ENCODE measurements at regions not wholly inside any gene's neighbourhood (a gene's known extent, or its start where the extent isn't known, plus 50 kb on each side); places are given as distances from the start of the nearest gene placed in this dataset.

DNA sequence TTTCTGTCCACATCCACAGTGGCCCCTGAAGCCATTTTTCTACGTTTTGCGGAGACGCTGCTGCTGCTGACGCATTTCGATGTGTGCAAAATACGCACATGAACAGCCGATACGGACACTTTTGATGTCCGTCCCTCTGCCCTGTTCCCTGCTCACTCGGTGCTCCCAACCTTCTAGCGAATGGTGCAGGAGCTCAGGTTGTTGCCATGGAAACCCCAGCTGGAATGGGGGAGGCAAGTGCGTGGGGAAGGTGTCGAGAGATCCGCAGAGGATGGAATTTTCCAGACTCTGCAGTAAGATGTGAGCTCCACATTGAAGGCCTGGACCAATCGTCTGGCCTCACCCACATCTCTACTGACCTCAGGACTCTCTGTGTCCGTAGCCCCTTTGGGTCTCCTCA is 109.2 kb upstream of the USP29 start:
- POLR2A ChIA-PET, result no interaction called here

GRCh38 chr19:57016076-57016475 is 103.7 kb upstream of the USP29 start:
- ChIA-PET CTCF (no interaction called here), POLR2A (no interaction called here)
- DNase-seq (ENCODE audit: low read depth, low spot score), result no peak
- TF ChIP-seq, protein P1, sequence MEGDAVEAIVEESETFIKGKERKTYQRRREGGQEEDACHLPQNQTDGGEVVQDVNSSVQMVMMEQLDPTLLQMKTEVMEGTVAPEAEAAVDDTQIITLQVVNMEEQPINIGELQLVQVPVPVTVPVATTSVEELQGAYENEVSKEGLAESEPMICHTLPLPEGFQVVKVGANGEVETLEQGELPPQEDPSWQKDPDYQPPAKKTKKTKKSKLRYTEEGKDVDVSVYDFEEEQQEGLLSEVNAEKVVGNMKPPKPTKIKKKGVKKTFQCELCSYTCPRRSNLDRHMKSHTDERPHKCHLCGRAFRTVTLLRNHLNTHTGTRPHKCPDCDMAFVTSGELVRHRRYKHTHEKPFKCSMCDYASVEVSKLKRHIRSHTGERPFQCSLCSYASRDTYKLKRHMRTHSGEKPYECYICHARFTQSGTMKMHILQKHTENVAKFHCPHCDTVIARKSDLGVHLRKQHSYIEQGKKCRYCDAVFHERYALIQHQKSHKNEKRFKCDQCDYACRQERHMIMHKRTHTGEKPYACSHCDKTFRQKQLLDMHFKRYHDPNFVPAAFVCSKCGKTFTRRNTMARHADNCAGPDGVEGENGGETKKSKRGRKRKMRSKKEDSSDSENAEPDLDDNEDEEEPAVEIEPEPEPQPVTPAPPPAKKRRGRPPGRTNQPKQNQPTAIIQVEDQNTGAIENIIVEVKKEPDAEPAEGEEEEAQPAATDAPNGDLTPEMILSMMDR (IDR thresholded peaks at IDR 0.05; ENCODE audit: insufficient read depth, low read length, missing control alignments), result no peak
- no peak overlapping the region for H3K4me3 ChIP-seq (ENCODE audit: low read depth, low read length)

More for the DNA sequence above, 109.2 kb upstream of the USP29 start:
- TF ChIP-seq, protein P1 (IDR thresholded peaks at IDR 0.05; ENCODE audit: insufficient read depth, low read length, missing control alignments), result no peak
- CTCF ChIA-PET, result no interaction called here
- H3K4me3 ChIP-seq (ENCODE audit: low read depth, low read length), result no peak overlapping the region
- no peak for DNase-seq (ENCODE audit: low read depth, low spot score)

DNA sequence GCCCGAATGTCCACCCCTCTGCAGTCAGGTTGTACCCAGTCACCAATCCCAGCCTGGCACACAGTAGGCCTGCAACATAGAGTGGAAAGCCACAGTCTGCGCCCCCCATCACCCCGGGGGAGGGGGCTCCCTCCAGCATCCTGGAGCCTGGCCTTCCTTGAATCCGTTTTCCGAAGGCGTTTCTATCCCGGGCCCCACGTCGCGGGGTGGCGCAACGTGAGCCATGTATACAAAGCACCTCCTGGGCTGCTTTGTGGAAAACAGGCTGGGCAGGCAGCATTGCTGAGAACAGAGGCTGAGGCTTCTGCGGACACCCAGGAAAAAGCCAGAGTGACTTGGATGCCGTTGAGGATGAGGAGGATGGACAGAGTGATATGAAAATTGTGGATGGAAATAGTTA is 103.3 kb upstream of the USP29 start:
- DNase-seq (ENCODE audit: low read depth, low spot score), result no peak
- no peak overlapping the region for H3K4me3 ChIP-seq (ENCODE audit: low read depth, low read length)
- CTCF ChIA-PET, result no interaction called here
- POLR2A ChIA-PET, result no interaction called here
- TF ChIP-seq, protein P1 (IDR thresholded peaks at IDR 0.05; ENCODE audit: insufficient read depth, low read length, missing control alignments), result no peak

DNA sequence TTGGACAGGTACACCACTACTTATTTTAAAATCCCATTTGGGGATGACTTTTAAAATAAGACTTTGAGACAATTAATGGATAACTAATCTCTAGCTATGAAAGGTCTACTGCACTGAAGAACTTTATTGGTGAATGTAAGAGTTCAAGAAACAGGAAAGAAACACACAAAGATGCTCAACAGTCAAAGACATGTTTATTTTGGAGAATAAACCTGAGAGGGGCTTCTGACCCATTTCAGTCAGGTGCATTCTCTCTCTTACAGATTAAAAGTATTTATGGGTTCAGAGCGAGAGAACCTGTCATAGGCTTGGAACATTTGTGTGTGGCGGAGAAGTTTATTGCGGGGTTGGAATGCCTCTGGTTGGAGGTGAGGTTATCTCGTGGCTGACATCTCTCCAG is 94.3 kb upstream of the USP29 start:
- POLR2A ChIA-PET, result no interaction called here
- H3K4me3 ChIP-seq (ENCODE audit: low read depth, low read length), result no peak overlapping the region
- TF ChIP-seq, protein P1 (IDR thresholded peaks at IDR 0.05; ENCODE audit: insufficient read depth, low read length, missing control alignments), result no peak
- DNase-seq (ENCODE audit: low read depth, low spot score), result no peak
- CTCF ChIA-PET, result no interaction called here

DNA sequence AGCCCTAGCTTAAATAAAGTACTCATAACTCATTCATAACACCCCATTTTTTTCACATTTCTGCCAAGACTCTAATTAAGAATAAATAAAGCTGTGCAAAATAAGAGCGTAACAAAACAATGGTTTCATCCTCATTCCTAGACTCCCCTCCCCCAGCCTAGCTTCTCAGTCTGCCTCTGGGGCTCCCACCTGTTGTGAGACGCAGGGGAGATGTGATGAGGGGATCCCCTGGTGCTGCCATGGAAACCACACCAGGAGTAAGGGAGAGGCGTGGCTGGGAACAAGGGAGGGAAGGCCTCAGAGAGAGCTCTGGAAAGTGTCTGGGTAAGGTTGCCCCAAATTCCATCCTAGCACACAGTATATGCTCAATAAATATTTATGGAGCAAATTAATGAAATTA is 93.3 kb upstream of the USP29 start:
- no peak overlapping the region for H3K4me3 ChIP-seq (ENCODE audit: low read depth, low read length)
- TF ChIP-seq, protein P1 (IDR thresholded peaks at IDR 0.05; ENCODE audit: insufficient read depth, low read length, missing control alignments), result no peak
- DNase-seq (ENCODE audit: low read depth, low spot score), result no peak
- ChIA-PET POLR2A (no interaction called here), CTCF (no interaction called here)

- no peak for DNase-seq (ENCODE audit: low read depth, low spot score)
- no peak overlapping the region for H3K4me3 ChIP-seq (ENCODE audit: low read depth, low read length)
- TF ChIP-seq, protein P1 (IDR thresholded peaks at IDR 0.05; ENCODE audit: insufficient read depth, low read length, missing control alignments), result no peak
- ChIA-PET POLR2A (no interaction called here), CTCF (no interaction called here)
Observed at GRCh38 chr19:57027360-57027759, 92.4 kb upstream of the USP29 start.
